IMR-90 (cell line): ENCODE measurements at regions not wholly inside any gene's neighbourhood (a gene's known extent, or its start where the extent isn't known, plus 50 kb on each side); places are given as distances from the start of the nearest gene placed in this dataset.

Experiments used
- ATAC-seq: fragments of 200-7000 bp; cut with Tn5 transposase; 2 replicates; pipeline ENCODE4 v1.9.1; 2020; ENCODE audit warnings: low read depth, mild to moderate bottlenecking, moderate library complexity
- BruUV-seq: library from RNA; stranded (reverse); fragments of 400-500 nt; replicated peaks from 2 replicates; lab custom pipeline; 2021; lab: Mats Ljungman, UMichigan
- CTCF ChIA-PET: fragments of 300-600 bp; formaldehyde crosslinking; extraction: SDS; loops from one replicate; lab custom pipeline; 2021; ENCODE audit warnings: antibody characterized with exemption; lab: Yijun Ruan, JAX
- POLR2A ChIA-PET: fragments of 300-600 bp; sonication (Branson Sonifier 250); formaldehyde crosslinking; loops from one replicate; lab custom pipeline; 2022; ENCODE audit warnings: antibody characterized with exemption; ENCODE audit not compliant: unreplicated experiment; lab: Charles Lee
- DNase-seq: peaks from one replicate; pipeline ENCODE4 v3.0.0; 2013
- H2AFZ ChIP-seq: replicated peaks from 2 replicates; pipeline ENCODE3; 2013; ENCODE audit warnings: low read length, mild to moderate bottlenecking; ENCODE audit not compliant: poor library complexity
- H2AK5ac ChIP-seq: 2 replicates; pipeline ENCODE4 v1.6.1; 2013; ENCODE audit warnings: low read depth, low read length, inconsistent platforms
- H2AK9ac ChIP-seq: replicated peaks from 2 replicates; pipeline ENCODE3; 2013; ENCODE audit warnings: mild to moderate bottlenecking, low read depth, low read length, moderate library complexity; ENCODE audit not compliant: poor library complexity
- H2BK120ac ChIP-seq: 2 replicates; pipeline ENCODE4 v1.6.1; 2013; ENCODE audit warnings: low read depth, low read length, inconsistent platforms
- H2BK15ac ChIP-seq: 3 replicates; pipeline ENCODE4 v1.6.1; 2013; ENCODE audit warnings: low read depth, low read length, inconsistent platforms
- H2BK20ac ChIP-seq: 2 replicates; pipeline ENCODE4 v1.6.1; 2013; ENCODE audit warnings: low read depth, mild to moderate bottlenecking, inconsistent platforms, low read length, moderate library complexity
- H2BK5ac ChIP-seq: 2 replicates; pipeline ENCODE4 v1.6.1; 2013; ENCODE audit warnings: mild to moderate bottlenecking, low read depth, low read length, inconsistent platforms; ENCODE audit not compliant: poor library complexity, severe bottlenecking
- H3K14ac ChIP-seq: replicated peaks from 2 replicates; pipeline ENCODE4 v1.6.1; 2013; ENCODE audit warnings: low read depth, low read length, inconsistent platforms
- H3K18ac ChIP-seq: 2 replicates; pipeline ENCODE4 v1.6.1; 2013; ENCODE audit warnings: low read depth, low read length, control low read depth
- H3K23ac ChIP-seq: 2 replicates; pipeline ENCODE4 v1.6.1; 2013; ENCODE audit warnings: low read depth, low read length, inconsistent platforms
- H3K27ac ChIP-seq: 2 replicates; pipeline ENCODE4 v1.5.1; 2013; ENCODE audit warnings: mild to moderate bottlenecking, control low read depth, low read length; ENCODE audit not compliant: insufficient read depth
- H3K27me3 ChIP-seq: 2 replicates; pipeline ENCODE4 v1.6.1; 2013; ENCODE audit warnings: low read length; ENCODE audit not compliant: control insufficient read depth, insufficient read depth
- H3K36me3 ChIP-seq: 2 replicates; pipeline ENCODE4 v1.6.1; 2013; ENCODE audit warnings: low read length, mixed read lengths; ENCODE audit not compliant: control insufficient read depth, insufficient read depth
- H3K4ac ChIP-seq: 2 replicates; pipeline ENCODE4 v1.6.1; 2013; ENCODE audit warnings: low read depth, low read length, inconsistent platforms
- H3K4me1 ChIP-seq: 2 replicates; pipeline ENCODE4 v1.6.1; 2013; ENCODE audit warnings: low read length, mixed read lengths; ENCODE audit not compliant: control insufficient read depth, insufficient read depth
- H3K4me2 ChIP-seq: 2 replicates; pipeline ENCODE4 v1.6.1; 2013; ENCODE audit warnings: low read depth, mild to moderate bottlenecking, control low read depth, low read length, moderate library complexity
- H3K4me3 ChIP-seq: 2 replicates; pipeline ENCODE4 v1.5.1; 2013; ENCODE audit warnings: low read depth, mild to moderate bottlenecking, control low read depth, low read length, moderate library complexity; ENCODE audit not compliant: insufficient read depth
- H3K56ac ChIP-seq: 2 replicates; pipeline ENCODE4 v1.6.1; 2013; ENCODE audit warnings: low read length, inconsistent platforms; ENCODE audit not compliant: insufficient read depth; ENCODE audit errors: extremely low read depth
- H3K79me1 ChIP-seq, 2 experiments: 2 replicates each; pipeline ENCODE4 v1.6.1; 2013; ENCODE audit warnings: low read length in 2 of 2, inconsistent platforms in 1 of 2, low read depth in 1 of 2
- H3K9ac ChIP-seq: 2 replicates; pipeline ENCODE4 v1.6.1; 2013; ENCODE audit warnings: low read depth, low read length, control low read depth
- H3K9me1 ChIP-seq: 2 replicates; pipeline ENCODE4 v1.6.1; 2013; ENCODE audit warnings: low read length, inconsistent platforms; ENCODE audit not compliant: insufficient read depth
- H3K9me3 ChIP-seq: 2 replicates; pipeline ENCODE4 v1.6.1; 2013; ENCODE audit warnings: low read length; ENCODE audit not compliant: control insufficient read depth, insufficient read depth
- H4K20me1 ChIP-seq: 2 replicates; pipeline ENCODE4 v1.6.1; 2013; ENCODE audit warnings: low read length, inconsistent platforms; ENCODE audit not compliant: insufficient read depth
- H4K5ac ChIP-seq: 2 replicates; pipeline ENCODE4 v1.6.1; 2013; ENCODE audit warnings: mild to moderate bottlenecking, low read depth, low read length, control low read depth
- H4K8ac ChIP-seq, 2 experiments: 2 replicates each; pipeline ENCODE4 v1.6.1; 2013; ENCODE audit warnings: low read depth in 2 of 2, low read length in 2 of 2, control low read depth in 1 of 2, inconsistent platforms in 1 of 2
- H4K91ac ChIP-seq: 2 replicates; pipeline ENCODE4 v1.6.1; 2013; ENCODE audit warnings: low read depth, low read length, inconsistent platforms; ENCODE audit not compliant: insufficient read depth
- BHLHE40 ChIP-seq: fragments of 150-350 bp; IDR thresholded peaks from 2 replicates; pipeline ENCODE4 v1.6.1; 2016; ENCODE audit warnings: mild to moderate bottlenecking, low read depth, low read length
- CEBPB ChIP-seq: IDR thresholded peaks from 2 replicates; pipeline ENCODE4 v1.6.1; 2012; ENCODE audit warnings: low read depth, low read length, improper control_type of control experiment
- CHD1 ChIP-seq: IDR thresholded peaks from 2 replicates; pipeline ENCODE4 v1.6.1; 2012; ENCODE audit warnings: low read depth, low read length, improper control_type of control experiment
- CTCF ChIP-seq: conservative IDR thresholded peaks from 2 replicates; pipeline ENCODE4 v1.5.1; 2012; ENCODE audit warnings: mild to moderate bottlenecking, low read depth, low read length, improper control_type of control experiment
- ELK1 ChIP-seq: fragments of 150-350 bp; IDR thresholded peaks from 2 replicates; pipeline ENCODE4 v1.6.1; 2016; ENCODE audit warnings: low read depth, mild to moderate bottlenecking, low read length, moderate library complexity, borderline replicate concordance
- FOS ChIP-seq: fragments of 150-350 bp; IDR thresholded peaks from 2 replicates; pipeline ENCODE4 v1.6.1; 2016; ENCODE audit warnings: low read depth, low read length
- MAFK ChIP-seq: IDR thresholded peaks from 2 replicates; pipeline ENCODE4 v1.6.1; 2012; ENCODE audit warnings: low read depth, low read length, improper control_type of control experiment
- MXI1 ChIP-seq: IDR thresholded peaks from 2 replicates; pipeline ENCODE4 v1.6.1; 2012; ENCODE audit warnings: low read depth, mild to moderate bottlenecking, low read length, moderate library complexity, borderline replicate concordance
- NFE2L2 ChIP-seq: fragments of 150-350 bp; IDR thresholded peaks from 2 replicates; pipeline ENCODE4 v1.6.1; 2016; ENCODE audit warnings: low read depth, mild to moderate bottlenecking, low read length
- POLR2A ChIP-seq: IDR thresholded peaks from 2 replicates; pipeline ENCODE4 v1.6.1; 2012; ENCODE audit warnings: mild to moderate bottlenecking, low read depth, low read length
- RAD21 ChIP-seq: IDR thresholded peaks from 2 replicates; pipeline ENCODE4 v1.6.1; 2012; ENCODE audit warnings: low read length, improper control_type of control experiment
- RCOR1 ChIP-seq: IDR thresholded peaks from 2 replicates; pipeline ENCODE4 v1.6.1; 2012; ENCODE audit warnings: mild to moderate bottlenecking, low read length, improper control_type of control experiment; ENCODE audit not compliant: insufficient replicate concordance
- RFX5 ChIP-seq: IDR thresholded peaks from 2 replicates; pipeline ENCODE4 v1.8.0; 2012; ENCODE audit warnings: low read depth, mild to moderate bottlenecking, low read length, moderate library complexity
- SMC3 ChIP-seq: fragments of 150-350 bp; IDR thresholded peaks from 2 replicates; pipeline ENCODE4 v1.6.1; 2016; ENCODE audit warnings: low read depth, mild to moderate bottlenecking, antibody characterized with exemption, low read length, moderate library complexity
- USF2 ChIP-seq: fragments of 150-350 bp; IDR thresholded peaks from 2 replicates; pipeline ENCODE4 v1.6.1; 2017; ENCODE audit warnings: mild to moderate bottlenecking, antibody characterized with exemption, low read length, low read depth
- WGBS, 2 experiments: methylation state at CpG; one replicate each; pipeline versions ENCODE4 v1.1.5 to v1.1.7; 2013; ENCODE audit warnings: missing lambda C conversion rate in 2 of 2; ENCODE audit not compliant: insufficient read length in 1 of 2; ENCODE audit errors: extremely low coverage in 2 of 2; 5-methylcytosine and 5-hydroxymethylcytosine counted together
- dilution Hi-C: fragments of 300-500 bp; cut with HindIII; formaldehyde crosslinking; loops from one replicate; pipeline ENCODE4 v1.14.3; 2018; ENCODE audit warnings: low sequenced_read_pairs; ENCODE audit not compliant: unreplicated experiment
- in situ Hi-C: fragments of 300-500 bp; cut with MboI; formaldehyde crosslinking; loops from 3 replicates; pipeline ENCODE4 v1.14.3; 2019; ENCODE audit warnings: low sequenced_read_pairs, inconsistent platforms, mixed read lengths
- intact Hi-C: fragments of 100-400 bp; cut with micrococcal nuclease; formaldehyde crosslinking; loops from 2 replicates; pipeline ENCODE4 v1.10.0; 2022

GRCh38 chr4:110266136-110266535 is 67.7 kb upstream of the ELOVL6 start:
- CTCF ChIA-PET, result interaction anchor here (0.6 kb wide), 1 partner anchor 43 kb away, joined by 4 read pairs; no protein-coding TSS in a partner anchor
- Histone ChIP-seq H2AK9ac (no peak overlapping the region), H3K56ac (no peak overlapping the region), H2BK120ac (no peak overlapping the region), H3K4me1 (no peaks in the 10 kb centered on the region), H2BK15ac (no peak overlapping the region), H2BK20ac (no peak overlapping the region), H3K23ac (no peak overlapping the region), H4K5ac (no peak overlapping the region), H3K9ac (no peak overlapping the region), H4K20me1 (no peaks in the 10 kb centered on the region), H3K36me3 (no peaks in the 10 kb centered on the region), H3K4me2 (no peak overlapping the region), H2AK5ac (no peak overlapping the region), H3K14ac (no peak overlapping the region), H3K4ac (no peak overlapping the region), H3K9me1 (no peaks in the 10 kb centered on the region), H3K27ac (no peak overlapping the region), H3K27me3 (no peaks in the 10 kb centered on the region), H4K8ac (no peak overlapping the region), H3K9me3 (no peaks in the 10 kb centered on the region), H4K91ac (no peak overlapping the region), H3K18ac (no peak overlapping the region), H3K4me3 (no peak overlapping the region), H2BK5ac (no peak overlapping the region), H2AFZ (no peak overlapping the region), H3K79me1 (no peaks in the 10 kb centered on the region)
- intact Hi-C loops, result no loop called here
- POLR2A ChIA-PET, result no interaction called here
- ATAC-seq (no peak), DNase-seq (no peak)
- no TSS peak for BruUV-seq
- TF ChIP-seq CHD1, result no peak
- TF ChIP-seq RCOR1, result no peak
- no peak for TF ChIP-seq MAFK
- TF ChIP-seq ELK1, result no peak
- TF ChIP-seq CTCF, result no peak
- no peak for TF ChIP-seq RFX5
- TF ChIP-seq SMC3, result no peak
- no peak for TF ChIP-seq RAD21
- no peak for TF ChIP-seq MXI1
- TF ChIP-seq POLR2A, result no peak
- no peak for TF ChIP-seq BHLHE40
- no peak for TF ChIP-seq USF2
- no peak for TF ChIP-seq FOS
- no peak for TF ChIP-seq NFE2L2
- TF ChIP-seq CEBPB, result no peak
- no CpG with 5 or more reads among the region's 1 CpG for WGBS, 2 experiments
- in situ Hi-C loops, result no loop called here
- dilution Hi-C loops, result no loop called here
